NOMO-1 (cell line): ENCODE measurements at regions not wholly inside any gene's neighbourhood (a gene's known extent, or its start where the extent isn't known, plus 50 kb on each side); places are given as distances from the start of the nearest gene placed in this dataset.

Experiments
- DNase-seq, 2 experiments: peaks; one replicate each; lab custom pipeline; 2025; ENCODE audit not compliant: unreplicated experiment in 2 of 2; lab: John Stamatoyannopoulos, UW

- DNase-seq = no peak
Measured at GRCh38 chr14:86707071-86707470, 1177.1 kb downstream of the FLRT2 start.

GRCh38 chr14:86683561-86683960 is 1153.6 kb downstream of the FLRT2 start:
- DNase-seq = no peak

GRCh38 chr14:86675059-86675458 is 1145.1 kb downstream of the FLRT2 start:
- DNase-seq = no peak

GRCh38 chr14:86673523-86673969 is 1143.6 kb downstream of the FLRT2 start:
- DNase-seq = no peak

- no peak for DNase-seq
Measured at GRCh38 chr14:86672080-86672479, 1142.1 kb downstream of the FLRT2 start.

GRCh38 chr14:86665975-86666374 is 1136.0 kb downstream of the FLRT2 start:
- DNase-seq = no peak

GRCh38 chr14:86662334-86662733 is 1132.4 kb downstream of the FLRT2 start:
- DNase-seq = no peak

- peak; percentile 13 to 47 for DNase-seq
Measured at GRCh38 chr14:86654558-86655184, 1124.7 kb downstream of the FLRT2 start.

- DNase-seq = no peak
Measured at GRCh38 chr14:86652526-86652925, 1122.6 kb downstream of the FLRT2 start.

- no peak for DNase-seq
Measured at GRCh38 chr14:86646696-86647690, 1117.0 kb downstream of the FLRT2 start.

GRCh38 chr14:86646125-86646524 is 1116.2 kb downstream of the FLRT2 start:
- no peak for DNase-seq

- no peak for DNase-seq
Measured at GRCh38 chr14:86641310-86641709, 1111.4 kb downstream of the FLRT2 start.

- DNase-seq = no peak
Measured at GRCh38 chr14:86640288-86640687, 1110.3 kb downstream of the FLRT2 start.

- no peak for DNase-seq
Measured at GRCh38 chr14:86639666-86640065, 1109.7 kb downstream of the FLRT2 start.

GRCh38 chr14:86639146-86639545 is 1109.2 kb downstream of the FLRT2 start:
- DNase-seq = peak; percentile 1 to 18

- no peak for DNase-seq
Measured at GRCh38 chr14:86627080-86627479, 1097.1 kb downstream of the FLRT2 start.

- DNase-seq = no peak
Measured at GRCh38 chr14:86626530-86626929, 1096.6 kb downstream of the FLRT2 start.

- no peak for DNase-seq
Measured at GRCh38 chr14:86625637-86626036, 1095.7 kb downstream of the FLRT2 start.

GRCh38 chr14:86619726-86620125 is 1089.8 kb downstream of the FLRT2 start:
- no peak for DNase-seq

GRCh38 chr14:86613786-86614185 is 1083.8 kb downstream of the FLRT2 start:
- no peak for DNase-seq

GRCh38 chr14:86613126-86613525 is 1083.2 kb downstream of the FLRT2 start:
- no peak for DNase-seq

- no peak for DNase-seq
Measured at GRCh38 chr14:86604561-86604960, 1074.6 kb downstream of the FLRT2 start.
